ENCODE measurements at regions not wholly inside any gene's neighbourhood (a gene's known extent, or its start where the extent isn't known, plus 50 kb on each side); places are given as distances from the start of the nearest gene placed in this dataset.

- DNase-seq = no peak
Measured at GRCh38 chr11:10923882-10924281, 66.0 kb upstream of the ZBED5 start.

GRCh38 chr11:10922892-10923291 is 65.0 kb upstream of the ZBED5 start:
- DNase-seq = no peak

GRCh38 chr11:10920875-10921274 is 63.0 kb upstream of the ZBED5 start:
- no peak for DNase-seq

GRCh38 chr11:10920205-10920604 is 62.4 kb upstream of the ZBED5 start:
- DNase-seq = no peak

- DNase-seq = no peak
Measured at GRCh38 chr11:10918698-10919097, 60.8 kb upstream of the ZBED5 start.

GRCh38 chr11:10918275-10918674 is 60.4 kb upstream of the ZBED5 start:
- DNase-seq = no peak

GRCh38 chr11:10917802-10918201 is 59.9 kb upstream of the ZBED5 start:
- no peak for DNase-seq

- no peak for DNase-seq
Measured at GRCh38 chr11:10916665-10917064, 58.8 kb upstream of the ZBED5 start.

- DNase-seq = no peak
Measured at GRCh38 chr11:10914050-10914449, 56.2 kb upstream of the ZBED5 start.

GRCh38 chr11:10913075-10913474 is 55.2 kb upstream of the ZBED5 start:
- DNase-seq = no peak

GRCh38 chr11:10911907-10912306 is 54.1 kb upstream of the ZBED5 start:
- DNase-seq = peak; percentile 80

GRCh38 chr11:10909141-10909883 is 51.5 kb upstream of the ZBED5 start:
- no peak for DNase-seq

GRCh38 chr11:10908215-10908951 is 50.5 kb upstream of the ZBED5 start:
- DNase-seq = peak; percentile 18

Data from dermis blood vessel endothelial cell (primary cell).